LNCaP clone FGC (cell line): ENCODE measurements at regions not wholly inside any gene's neighbourhood (a gene's known extent, or its start where the extent isn't known, plus 50 kb on each side); places are given as distances from the start of the nearest gene placed in this dataset.

Source experiments
- DNase-seq: peaks from one replicate; pipeline ENCODE4 v3.0.0-alpha.2; 2011; ENCODE audit warnings: low read depth
- H3K4me3 ChIP-seq: 2 replicates; pipeline ENCODE4 v1.5.1; 2011; ENCODE audit warnings: mild to moderate bottlenecking, low read depth, low read length, control low read depth
- TF ChIP-seq, protein P1 (sequence below): IDR thresholded peaks from 2 replicates; pipeline ENCODE4 v1.5.1; 2012; ENCODE audit warnings: mild to moderate bottlenecking; ENCODE audit not compliant: control insufficient read depth, insufficient read depth; ENCODE audit errors: extremely low read depth

DNA sequence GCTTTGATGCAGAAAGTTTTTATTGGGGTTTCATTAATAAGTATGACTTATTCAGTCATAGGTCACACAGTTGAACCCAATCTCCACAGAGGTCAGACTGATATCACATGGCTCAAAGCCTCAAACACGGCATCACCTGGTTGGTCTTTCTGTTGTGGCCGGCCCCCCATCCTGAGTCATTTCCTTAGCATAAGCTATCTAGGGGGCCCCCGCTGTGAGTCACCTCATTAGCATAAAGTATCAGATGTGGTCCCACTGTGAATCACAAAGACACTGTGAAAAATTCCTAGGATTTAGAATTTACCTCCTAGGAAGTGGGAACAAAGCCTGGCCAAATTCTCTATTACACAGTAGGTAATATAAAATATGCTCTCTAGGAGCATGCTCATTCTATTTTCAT, 502.2 kb downstream of the PYDC2 start:
- TF ChIP-seq, protein P1, sequence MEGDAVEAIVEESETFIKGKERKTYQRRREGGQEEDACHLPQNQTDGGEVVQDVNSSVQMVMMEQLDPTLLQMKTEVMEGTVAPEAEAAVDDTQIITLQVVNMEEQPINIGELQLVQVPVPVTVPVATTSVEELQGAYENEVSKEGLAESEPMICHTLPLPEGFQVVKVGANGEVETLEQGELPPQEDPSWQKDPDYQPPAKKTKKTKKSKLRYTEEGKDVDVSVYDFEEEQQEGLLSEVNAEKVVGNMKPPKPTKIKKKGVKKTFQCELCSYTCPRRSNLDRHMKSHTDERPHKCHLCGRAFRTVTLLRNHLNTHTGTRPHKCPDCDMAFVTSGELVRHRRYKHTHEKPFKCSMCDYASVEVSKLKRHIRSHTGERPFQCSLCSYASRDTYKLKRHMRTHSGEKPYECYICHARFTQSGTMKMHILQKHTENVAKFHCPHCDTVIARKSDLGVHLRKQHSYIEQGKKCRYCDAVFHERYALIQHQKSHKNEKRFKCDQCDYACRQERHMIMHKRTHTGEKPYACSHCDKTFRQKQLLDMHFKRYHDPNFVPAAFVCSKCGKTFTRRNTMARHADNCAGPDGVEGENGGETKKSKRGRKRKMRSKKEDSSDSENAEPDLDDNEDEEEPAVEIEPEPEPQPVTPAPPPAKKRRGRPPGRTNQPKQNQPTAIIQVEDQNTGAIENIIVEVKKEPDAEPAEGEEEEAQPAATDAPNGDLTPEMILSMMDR: no peak
- DNase-seq: no peak
- no peak overlapping the region for H3K4me3 ChIP-seq

GRCh38 chr3:191966556-191966955, 505.6 kb downstream of the PYDC2 start:
- TF ChIP-seq, protein P1: no peak
- peak; percentile 7 for DNase-seq
- no peak overlapping the region for H3K4me3 ChIP-seq

DNA sequence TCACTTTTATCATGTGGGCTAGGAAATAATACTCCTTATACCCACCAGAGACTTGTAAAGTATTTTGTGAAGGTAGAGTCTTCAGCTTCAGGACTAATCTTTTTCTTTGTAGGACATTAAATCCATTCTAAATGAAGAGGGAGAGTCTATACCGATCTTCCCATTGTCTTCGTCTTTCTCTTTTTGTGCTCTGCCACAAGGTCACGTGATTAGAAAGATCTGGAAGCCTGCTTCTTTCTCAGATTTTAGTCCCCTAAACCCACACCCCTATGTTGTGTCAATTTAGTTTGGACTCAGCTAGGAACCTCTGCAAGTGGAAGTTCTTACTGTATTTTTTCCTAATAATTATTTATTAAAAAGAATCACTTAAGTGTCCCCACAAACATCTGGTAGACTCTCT, 507.3 kb downstream of the PYDC2 start:
- no peak for DNase-seq
- TF ChIP-seq, protein P1: no peak

GRCh38 chr3:191972714-191973398, 511.9 kb downstream of the PYDC2 start:
- no peak overlapping the region for H3K4me3 ChIP-seq
- DNase-seq: no peak
- TF ChIP-seq, protein P1: no peak

More for the DNA sequence above, 507.3 kb downstream of the PYDC2 start:
- H3K4me3 ChIP-seq: no peak overlapping the region

GRCh38 chr3:191973820-191974219, 512.9 kb downstream of the PYDC2 start:
- H3K4me3 ChIP-seq: no peak overlapping the region
- DNase-seq: no peak
- TF ChIP-seq, protein P1: no peak

DNA sequence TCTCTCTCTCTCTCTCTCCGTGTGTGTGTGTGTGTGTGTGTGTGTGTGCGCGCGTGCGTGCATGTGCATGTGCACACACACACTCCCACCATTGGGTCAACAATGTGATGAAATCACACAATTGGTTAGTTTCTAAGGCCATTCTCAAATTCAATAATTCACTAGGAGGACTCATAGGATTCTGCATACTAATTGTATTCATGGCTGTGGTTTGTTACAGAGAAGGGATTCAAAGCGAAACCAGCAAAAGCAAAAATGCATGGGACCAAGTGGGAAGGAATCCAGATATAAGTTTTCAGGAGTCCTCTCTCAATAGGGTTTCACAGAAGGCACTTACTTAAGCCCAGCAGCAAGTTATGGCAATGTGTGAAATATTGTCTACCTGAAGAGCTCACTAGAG, 515.0 kb downstream of the PYDC2 start:
- no peak for DNase-seq
- TF ChIP-seq, protein P1: no peak
- H3K4me3 ChIP-seq: no peak overlapping the region

GRCh38 chr3:191980443-191980842, 519.5 kb downstream of the PYDC2 start:
- H3K4me3 ChIP-seq: no peak overlapping the region
- DNase-seq: no peak
- TF ChIP-seq, protein P1: no peak
